B cell (primary cell): ENCODE measurements at regions not wholly inside any gene's neighbourhood (a gene's known extent, or its start where the extent isn't known, plus 50 kb on each side); places are given as distances from the start of the nearest gene placed in this dataset.

Experiments
- ATAC-seq: fragments of 200-7000 bp; cut with Tn5 transposase; one replicate; pipeline ENCODE4 v1.10.0; 2021; ENCODE audit warnings: low read depth, mild to moderate bottlenecking, moderate number of reproducible peaks, moderate library complexity
- CTCF ChIA-PET: fragments of 350-600 bp; sonication (Branson Sonifier 250); formaldehyde crosslinking; loops from one replicate; lab custom pipeline; 2021; ENCODE audit warnings: antibody characterized with exemption, inconsistent platforms; lab: Charles Lee
- POLR2A ChIA-PET: fragments of 350-600 bp; sonication (Branson Sonifier 250); formaldehyde crosslinking; loops from one replicate; lab custom pipeline; 2021; ENCODE audit warnings: antibody characterized with exemption; lab: Charles Lee
- DNase-seq: peaks from one replicate; pipeline ENCODE4 v3.0.0; 2013
- H2AFZ ChIP-seq: 2 replicates; pipeline ENCODE4 v1.6.1; 2012; ENCODE audit warnings: mild to moderate bottlenecking, low read depth, low read length; ENCODE audit not compliant: insufficient read depth, poor library complexity, severe bottlenecking
- H3K27ac ChIP-seq, 2 donors: 1 replicate in 1 of 2; 2 replicates in 1 of 2; pipeline ENCODE4 v1.5.1; 2012 to 2013; ENCODE audit warnings: low read length in 2 of 2, mild to moderate bottlenecking in 2 of 2, moderate library complexity in 1 of 2
- H3K27me3 ChIP-seq, 4 experiments: fragments of 200-600 bp in 1 of 4; sonication (generic) in 1 of 4; replicated peaks in 1 of 4; 1 replicate in 2 of 4; 2 replicates in 2 of 4; pipeline versions ENCODE4 v1.6.1 to v1.7.0; 2013 to 2016; ENCODE audit warnings: low read length in 3 of 4, mild to moderate bottlenecking in 2 of 4, mixed read lengths in 1 of 4, moderate library complexity in 1 of 4; ENCODE audit not compliant: insufficient read depth in 4 of 4, control insufficient read depth in 3 of 4; ENCODE audit errors: control extremely low read depth in 1 of 4
- H3K36me3 ChIP-seq, 2 experiments: replicated peaks in 1 of 2; 1 replicate in 1 of 2; 2 replicates in 1 of 2; pipeline versions ENCODE4 v1.6.1 to v1.7.1; 2013; ENCODE audit warnings: low read length in 1 of 2; ENCODE audit not compliant: insufficient read depth in 2 of 2, control insufficient read depth in 1 of 2; ENCODE audit errors: control extremely low read depth in 1 of 2, extremely low read depth in 1 of 2
- H3K4me1 ChIP-seq, 2 donors: fragments of 200-600 bp in 1 of 2; sonication (generic) in 1 of 2; 1 replicate in 1 of 2; 2 replicates in 1 of 2; pipeline versions ENCODE4 v1.5.1 to v1.6.1; 2013 to 2017; ENCODE audit warnings: low read length in 2 of 2; ENCODE audit not compliant: control insufficient read depth in 2 of 2, insufficient read depth in 2 of 2
- H3K4me2 ChIP-seq: replicated peaks from 2 replicates; pipeline ENCODE3; 2012; ENCODE audit warnings: mild to moderate bottlenecking, low read depth, low read length; ENCODE audit not compliant: poor library complexity, severe bottlenecking
- H3K4me3 ChIP-seq, 5 experiments: fragments of 200-600 bp in 1 of 5; sonication (generic) in 1 of 5; 1 replicate in 3 of 5; 2 replicates in 2 of 5; pipeline versions ENCODE4 v1.5.1 to v1.7.0; 2011 to 2016; ENCODE audit warnings: low read length in 4 of 5, mild to moderate bottlenecking in 4 of 5, low read depth in 2 of 5, control low read depth in 1 of 5, moderate library complexity in 1 of 5; ENCODE audit not compliant: insufficient read depth in 1 of 5; ENCODE audit errors: control extremely low read depth in 1 of 5, extremely low read depth in 1 of 5
- H3K79me2 ChIP-seq: fragments of 200-600 bp; sonication (generic); one replicate; pipeline ENCODE4 v1.6.0; 2016; ENCODE audit warnings: low read length; ENCODE audit not compliant: control insufficient read depth, insufficient read depth
- H3K9ac ChIP-seq: fragments of 200-600 bp; sonication (generic); 2 replicates; pipeline ENCODE4 v1.6.1; 2017; ENCODE audit warnings: mild to moderate bottlenecking, low read length, moderate library complexity
- H3K9me3 ChIP-seq, 3 donors: one replicate each; pipeline versions ENCODE4 v1.6.1 to v1.7.1; 2013; ENCODE audit warnings: low read length in 2 of 3; ENCODE audit not compliant: control insufficient read depth in 2 of 3, insufficient read depth in 1 of 3; ENCODE audit errors: control extremely low read depth in 1 of 3
- H4K20me1 ChIP-seq: 2 replicates; pipeline ENCODE4 v1.6.0; 2012; ENCODE audit warnings: mild to moderate bottlenecking, low read length; ENCODE audit not compliant: insufficient read depth, control insufficient read depth, poor library complexity, severe bottlenecking
- H3K27ac Mint-ChIP-seq: one replicate; pipeline ENCODE4 v1.8.0; 2021; ENCODE audit warnings: mixed read lengths
- H3K27me3 Mint-ChIP-seq: one replicate; pipeline ENCODE4 v1.8.0; 2021; ENCODE audit warnings: mixed read lengths
- H3K4me1 Mint-ChIP-seq: one replicate; pipeline ENCODE4 v1.8.0; 2021; ENCODE audit warnings: mixed read lengths
- H3K4me3 Mint-ChIP-seq: one replicate; pipeline ENCODE4 v1.8.0; 2021; ENCODE audit warnings: mixed read lengths
- H3K9me3 Mint-ChIP-seq: one replicate; pipeline ENCODE4 v1.8.0; 2022; ENCODE audit warnings: mixed read lengths; ENCODE audit not compliant: insufficient read depth
- CTCF ChIP-seq: fragments of 200-600 bp; IDR thresholded peaks from one replicate; pipeline ENCODE4 v1.8.0; 2022; ENCODE audit warnings: antibody characterized with exemption, mild to moderate bottlenecking
- EZH2 ChIP-seq: IDR thresholded peaks from 2 replicates; pipeline ENCODE4 v1.6.1; 2012; ENCODE audit warnings: borderline replicate concordance, low read depth, mild to moderate bottlenecking, moderate library complexity, low read length; ENCODE audit not compliant: insufficient read depth, poor library complexity, severe bottlenecking
- WGBS: methylation state at CpG from one replicate; pipeline ENCODE4 v1.1.5; 2013; ENCODE audit warnings: missing lambda C conversion rate; ENCODE audit not compliant: insufficient coverage; 5-methylcytosine and 5-hydroxymethylcytosine counted together
- intact Hi-C: fragments of 100-400 bp; cut with micrococcal nuclease; formaldehyde crosslinking; loops from one replicate; pipeline ENCODE4 v1.10.0; 2022

GRCh38 chr1:242826701-242827336 is 302.3 kb upstream of the PLD5 start:
- peaks cover 0 to 5% (median 0%) of the 10 kb centered on the region in 4 experiments for H3K27me3 ChIP-seq
- no peak overlapping the region for H3K9ac ChIP-seq
- peaks cover 26% of the 10 kb centered on the region for H3K27me3 Mint-ChIP-seq
- no peak for ATAC-seq
- H3K4me3 Mint-ChIP-seq = no peak overlapping the region
- H3K4me1 ChIP-seq = no peaks in the 10 kb centered on the region
- no peak overlapping the region for H3K4me3 ChIP-seq
- no peak overlapping the region for H3K4me2 ChIP-seq
- CTCF ChIA-PET = no interaction called here
- POLR2A ChIA-PET = no interaction called here
- H4K20me1 ChIP-seq = no peaks in the 10 kb centered on the region
- H3K4me1 Mint-ChIP-seq = no peaks in the 10 kb centered on the region
- no peaks in the 10 kb centered on the region for H3K36me3 ChIP-seq
- H3K79me2 ChIP-seq = no peaks in the 10 kb centered on the region
- no peak overlapping the region for H2AFZ ChIP-seq
- no peak overlapping the region for H3K27ac ChIP-seq
- DNase-seq = no peak
- intact Hi-C loops = no loop called here
- 79% methylated on average over 4 of the region's 6 CpGs for WGBS
- no peaks in the 10 kb centered on the region for H3K9me3 Mint-ChIP-seq
- no peak overlapping the region for H3K27ac Mint-ChIP-seq
- no peaks in the 10 kb centered on the region for H3K9me3 ChIP-seq
- TF ChIP-seq EZH2 = no peak
- TF ChIP-seq CTCF = no peak

DNA sequence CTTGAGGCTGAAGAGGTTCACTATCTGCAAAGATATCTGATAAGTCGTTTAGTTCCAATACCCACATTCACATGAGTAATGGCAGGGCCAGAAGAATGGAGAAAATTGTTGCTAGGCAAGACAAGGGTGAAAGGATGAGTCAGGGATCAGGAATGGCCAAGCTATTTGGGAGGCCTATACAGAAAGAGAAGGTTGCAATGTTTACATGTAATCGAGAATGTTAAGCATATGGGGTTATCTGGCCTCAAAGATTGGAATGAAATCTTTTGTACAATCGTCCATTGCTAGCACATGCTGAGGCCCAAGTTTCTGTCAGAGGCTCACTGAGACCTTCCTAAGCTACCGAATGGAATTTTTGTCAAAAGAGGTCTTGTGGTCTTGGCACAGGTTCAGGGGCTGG is 299.9 kb upstream of the PLD5 start:
- no peak overlapping the region for H2AFZ ChIP-seq
- intact Hi-C loops = no loop called here
- WGBS = 86% methylated on average over 2 of the region's 4 CpGs
- no peaks in the 10 kb centered on the region for H3K4me1 ChIP-seq
- Mint-ChIP-seq H3K4me3 (no peak overlapping the region), H3K4me1 (no peaks in the 10 kb centered on the region), H3K27ac (no peak overlapping the region), H3K27me3 (peaks cover 23% of the 10 kb centered on the region), H3K9me3 (no peaks in the 10 kb centered on the region)
- TF ChIP-seq CTCF (no peak), EZH2 (no peak)
- no peaks in the 10 kb centered on the region for H3K79me2 ChIP-seq
- no peak overlapping the region for H3K4me2 ChIP-seq
- peaks cover 0 to 3% (median 0%) of the 10 kb centered on the region in 4 experiments for H3K27me3 ChIP-seq
- no peak for ATAC-seq
- no peak for DNase-seq
- CTCF ChIA-PET = no interaction called here
- POLR2A ChIA-PET = no interaction called here
- H3K4me3 ChIP-seq = no peak overlapping the region
- H3K36me3 ChIP-seq = no peaks in the 10 kb centered on the region
- H3K27ac ChIP-seq = no peak overlapping the region
- H3K9ac ChIP-seq = no peak overlapping the region
- H4K20me1 ChIP-seq = no peaks in the 10 kb centered on the region
- no peaks in the 10 kb centered on the region for H3K9me3 ChIP-seq
